Breast epithelium (tissue), 3 donors: ENCODE measurements at regions not wholly inside any gene's neighbourhood (a gene's known extent, or its start where the extent isn't known, plus 50 kb on each side); places are given as distances from the start of the nearest gene placed in this dataset.

Experiments
- CTCF ChIP-seq, 3 donors: fragments of 450-650 bp; IDR thresholded peaks; one replicate each; pipeline ENCODE4 v1.5.1; 2016 to 2017; ENCODE audit warnings: antibody characterized with exemption in 3 of 3, mild to moderate bottlenecking in 3 of 3, moderate library complexity in 3 of 3
- POLR2A ChIP-seq: fragments of 450-650 bp; IDR thresholded peaks from one replicate; pipeline ENCODE4 v1.6.1; 2016; ENCODE audit warnings: antibody characterized with exemption, mild to moderate bottlenecking, moderate library complexity

DNA sequence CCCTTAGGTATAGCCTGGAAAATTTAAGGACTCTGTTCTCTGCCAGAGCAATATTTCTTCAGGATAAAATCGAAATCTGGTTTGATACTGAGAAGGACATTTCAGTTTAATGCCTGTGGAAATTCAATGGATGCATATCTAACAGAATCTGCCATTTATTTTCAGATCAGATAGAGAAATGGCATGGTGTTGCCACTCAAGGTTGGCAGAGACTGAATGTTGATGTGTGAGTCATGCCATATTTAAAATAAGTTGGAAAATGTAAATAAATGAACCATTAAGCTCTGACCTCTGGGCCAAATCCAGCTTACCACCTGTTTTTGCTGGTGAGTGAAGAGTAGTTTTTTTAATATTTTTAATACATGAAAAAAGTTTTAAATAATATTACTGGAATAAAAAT, 594.6 kb downstream of the DOK5 start:
- TF ChIP-seq CTCF (IDR thresholded peaks at IDR 0.05) = no peak
- no peak for TF ChIP-seq POLR2A
